ENCODE measurements at regions not wholly inside any gene's neighbourhood (a gene's known extent, or its start where the extent isn't known, plus 50 kb on each side); places are given as distances from the start of the nearest gene placed in this dataset.

DNA sequence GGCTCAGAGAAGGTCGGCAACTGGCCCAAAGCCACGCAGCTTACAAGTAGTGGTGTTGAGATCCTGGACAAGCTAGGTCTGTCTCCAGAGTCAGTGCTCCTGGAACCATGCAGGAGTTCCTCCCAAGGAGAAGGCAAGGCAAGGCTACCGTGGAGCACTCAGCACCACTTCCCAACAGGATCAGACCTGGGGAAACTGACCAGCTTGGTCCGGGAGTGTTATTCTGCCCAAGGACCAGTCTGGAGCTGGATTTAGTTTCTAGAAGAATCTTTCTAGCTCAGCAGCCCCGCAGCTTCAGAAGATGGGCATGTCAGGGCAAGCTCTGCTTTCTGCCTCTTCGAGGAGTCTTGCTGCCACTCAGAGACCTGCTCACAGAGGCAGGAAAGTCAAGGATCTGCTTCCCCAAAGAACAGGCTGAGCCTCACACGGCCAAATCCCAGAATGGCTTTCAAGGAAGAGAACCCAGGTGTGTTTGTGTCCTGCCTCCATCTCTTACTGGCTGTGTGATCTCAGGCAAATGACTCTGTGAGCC lies 302.8 kb downstream of the MATN1 start:
- no peak for DNase-seq (ENCODE audit: low read depth in 3 of 3)

DNA sequence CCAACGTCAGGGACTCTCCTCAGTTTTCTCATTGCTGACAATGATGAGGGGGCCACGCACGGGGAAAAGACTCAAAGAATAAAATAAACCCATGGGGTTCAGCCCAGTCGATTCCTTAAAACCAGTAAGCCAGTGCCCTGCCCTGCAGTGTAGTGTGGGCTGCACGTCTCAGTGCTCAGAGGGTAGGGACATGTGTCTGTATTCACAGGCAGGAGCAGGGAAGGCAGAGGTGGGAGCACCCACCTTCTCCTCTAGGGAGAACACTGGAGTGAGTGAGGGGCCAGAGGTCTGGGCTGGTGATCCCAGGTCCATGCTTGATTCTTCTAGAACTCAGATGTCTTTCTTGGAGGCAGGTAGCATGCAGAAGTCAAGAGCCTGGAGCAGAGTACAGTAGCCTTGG lies 303.6 kb downstream of the MATN1 start:
- no peak for DNase-seq (ENCODE audit: low read depth in 3 of 3)

DNA sequence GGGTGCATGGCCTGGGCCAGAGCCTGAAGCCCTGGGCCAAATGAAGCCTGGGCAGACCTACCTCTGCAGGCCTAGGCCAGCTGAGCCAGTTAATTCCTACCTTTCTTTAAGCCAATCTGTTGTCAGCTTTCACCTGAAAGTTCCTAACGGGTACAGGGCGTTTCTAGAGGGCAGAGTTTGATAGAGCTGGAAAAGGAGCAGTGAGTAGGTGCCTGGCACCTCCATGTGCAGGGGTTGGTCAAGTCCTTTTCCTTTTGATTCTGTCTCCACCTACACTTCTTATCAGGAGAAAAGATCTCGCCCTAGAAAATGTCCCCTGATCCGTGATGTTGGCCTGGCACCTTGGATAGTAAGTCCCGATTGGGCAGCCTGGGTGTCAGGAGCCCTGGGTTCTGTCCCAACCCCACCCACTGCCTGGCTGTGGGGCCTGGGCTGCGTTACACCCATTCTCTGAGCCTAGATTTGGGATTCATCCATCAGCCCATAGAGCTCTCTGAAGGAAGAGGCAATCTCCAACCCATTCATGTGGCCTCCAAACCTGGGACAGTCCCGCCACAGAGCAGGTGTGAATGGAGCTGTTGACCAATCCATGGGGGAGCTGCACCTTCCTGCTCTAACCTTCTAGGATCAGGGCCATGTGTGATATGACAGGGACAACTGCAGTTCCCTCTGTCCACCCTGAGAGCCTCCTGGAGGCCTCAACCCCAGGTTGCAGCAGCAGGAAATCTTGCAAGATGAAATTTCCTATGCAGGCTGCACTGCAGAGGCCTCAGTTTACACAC lies 304.3 kb downstream of the MATN1 start:
- DNase-seq (ENCODE audit: low read depth in 3 of 3) = no peak

DNA sequence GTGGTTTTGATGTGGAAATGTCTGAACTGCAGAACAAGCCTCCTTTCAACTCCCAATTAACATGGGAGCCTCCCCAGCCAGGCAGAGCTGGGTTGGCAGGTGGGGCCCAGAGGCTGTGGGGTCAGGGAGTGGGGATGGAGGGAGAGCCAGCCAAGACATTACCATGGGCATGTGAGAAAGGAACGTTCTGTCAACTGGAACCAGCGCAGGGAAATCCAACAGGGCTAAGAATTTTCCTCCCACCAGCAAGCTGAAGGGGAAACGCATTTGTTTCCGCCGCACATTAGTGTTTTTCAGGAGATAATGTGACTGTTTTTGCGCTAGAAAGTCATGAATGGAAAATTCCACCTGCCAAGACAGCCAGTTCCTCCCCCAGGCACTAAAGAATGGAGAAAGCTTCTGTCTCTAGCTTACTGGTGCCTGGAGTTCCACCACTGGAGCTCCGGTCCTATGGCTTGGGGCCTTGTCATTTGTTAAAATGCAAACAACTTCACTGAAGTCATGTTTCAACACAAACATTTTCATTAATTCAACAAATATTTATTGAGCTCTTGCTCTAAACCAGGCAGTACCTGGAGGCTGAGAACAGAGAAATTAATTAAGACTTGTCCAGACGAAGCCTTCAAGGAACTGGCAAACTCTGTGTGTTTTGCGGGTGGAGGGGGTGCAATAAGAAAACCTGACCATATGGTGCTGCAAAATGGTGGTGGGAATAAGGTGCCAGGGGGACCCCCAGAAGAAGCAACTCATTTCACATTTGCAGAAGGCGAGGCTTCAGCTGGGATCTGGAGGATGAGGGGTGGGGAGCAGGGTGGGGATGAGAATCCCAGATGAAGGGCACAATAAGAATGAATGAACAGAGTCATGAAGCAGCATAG lies 305.1 kb downstream of the MATN1 start:
- no peak for DNase-seq (ENCODE audit: low read depth in 3 of 3)

DNA sequence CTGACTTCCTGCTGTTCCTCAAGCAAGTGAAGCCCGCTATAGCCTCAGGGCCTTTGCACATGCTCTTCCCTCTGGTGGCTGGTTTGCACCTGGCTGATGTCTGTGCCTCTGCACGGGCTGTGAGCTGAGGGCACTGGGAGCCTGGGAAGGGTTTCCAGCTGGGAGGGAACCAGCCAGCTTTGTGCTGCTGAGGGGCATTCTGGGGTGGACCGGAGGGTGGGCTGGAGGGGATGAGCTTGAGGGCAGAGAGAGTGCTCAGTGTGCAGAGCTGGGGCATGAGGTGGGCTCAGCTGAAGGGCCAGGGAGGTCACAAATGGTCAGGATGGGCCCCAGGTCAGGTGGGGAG lies 305.7 kb downstream of the MATN1 start:
- no peak for DNase-seq (ENCODE audit: low read depth in 3 of 3)

DNA sequence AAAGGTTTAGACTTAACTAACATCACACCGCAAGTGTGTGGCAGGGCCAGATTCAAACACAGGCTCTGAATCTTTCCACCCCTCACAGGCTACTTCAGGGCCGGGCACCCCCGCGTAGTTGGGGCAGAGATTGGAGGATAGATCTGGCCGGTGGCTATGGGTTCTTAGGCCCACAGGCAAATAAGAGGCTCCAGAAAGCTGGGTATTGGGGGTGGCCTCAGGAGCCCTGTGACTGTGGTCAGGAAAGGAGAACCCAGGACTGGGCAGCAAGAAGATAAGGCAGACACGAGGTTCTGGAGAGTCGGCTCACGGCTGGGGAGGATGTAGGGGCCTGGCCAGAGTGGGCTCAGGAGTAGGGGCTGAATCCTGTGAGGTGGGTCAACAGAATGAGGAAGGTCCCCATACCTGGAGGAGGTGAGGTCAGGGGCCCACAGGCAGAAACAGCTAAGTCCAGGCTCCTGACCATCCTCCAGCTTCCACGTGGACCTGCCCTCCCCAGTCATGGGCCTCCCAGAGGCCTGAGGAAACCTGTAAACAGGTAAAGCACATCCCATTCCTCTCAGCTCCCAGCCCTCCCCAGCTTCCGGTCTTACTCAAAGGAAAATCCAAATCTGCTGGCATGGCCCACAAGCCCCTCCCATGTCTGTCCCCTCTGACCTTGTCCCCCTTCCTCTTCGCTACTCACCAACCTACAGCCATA lies 306.2 kb downstream of the MATN1 start:
- DNase-seq (ENCODE audit: low read depth in 3 of 3) = no peak

DNA sequence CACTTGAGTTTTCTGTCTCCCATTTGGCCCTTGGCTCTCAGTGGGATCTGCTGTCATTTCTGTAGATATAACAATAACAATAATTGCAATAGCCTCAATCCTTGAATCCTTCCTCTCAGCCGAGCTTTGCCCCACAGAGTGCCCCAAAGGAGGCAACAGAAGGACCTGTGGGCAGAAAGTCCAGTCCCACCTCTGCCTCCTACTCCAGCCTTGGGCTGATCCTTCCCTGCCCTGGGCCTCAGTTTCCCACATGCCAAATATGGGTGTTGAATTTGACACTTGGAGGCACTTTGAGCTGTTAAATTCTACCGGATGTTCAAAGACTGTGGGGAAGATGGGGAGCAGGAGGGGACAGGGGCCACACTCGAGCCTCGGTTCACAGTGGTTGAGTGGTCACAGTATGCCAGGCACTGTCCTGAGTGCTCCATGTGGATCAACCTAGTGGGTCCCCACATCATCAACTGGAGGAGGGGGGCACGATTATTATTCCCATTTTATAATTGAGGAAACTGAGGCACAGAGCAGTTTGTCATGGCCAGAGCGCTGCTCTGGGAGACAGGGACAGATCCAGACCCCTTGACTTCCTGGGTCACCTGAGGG lies 307.1 kb downstream of the MATN1 start:
- no peak for DNase-seq (ENCODE audit: low read depth in 3 of 3)

DNA sequence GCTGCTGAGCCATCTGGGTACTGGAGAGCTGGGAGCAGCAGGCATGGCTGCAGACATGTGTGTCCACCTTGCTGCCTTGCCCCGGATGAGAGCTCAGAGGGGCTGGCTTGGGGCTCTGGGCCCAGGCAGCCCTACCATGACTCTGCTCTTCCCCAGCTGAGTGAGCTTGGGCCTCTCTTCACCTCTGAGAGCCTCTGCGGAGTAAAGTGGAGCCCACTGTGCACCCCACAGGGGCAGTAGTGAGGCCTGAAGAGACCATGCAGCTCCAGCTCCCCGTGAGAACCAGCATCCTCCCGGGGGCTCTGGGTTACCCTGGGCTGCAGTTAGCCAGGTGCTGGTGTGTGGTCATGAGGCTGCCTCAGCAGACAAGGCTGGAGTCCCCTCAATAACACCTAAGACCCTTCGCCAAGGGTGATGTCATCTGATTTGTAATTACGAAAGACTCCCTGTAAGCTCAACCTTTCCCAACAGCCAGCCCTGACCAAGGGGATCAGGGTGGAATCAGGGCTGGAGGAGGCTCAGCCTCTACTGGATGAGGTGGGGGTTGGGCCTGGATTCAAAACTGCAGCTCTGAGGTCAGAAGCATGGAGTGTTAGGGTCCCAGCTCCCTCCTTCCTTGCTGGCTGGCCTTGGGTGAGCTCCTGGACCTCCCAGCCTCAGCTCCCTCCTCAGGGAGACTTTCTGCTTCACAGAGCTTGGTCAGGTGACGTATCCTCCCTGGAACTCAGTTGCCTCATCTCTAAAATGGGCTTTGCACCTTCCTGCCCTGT lies 308.0 kb downstream of the MATN1 start:
- no peak for DNase-seq (ENCODE audit: low read depth in 3 of 3)

DNA sequence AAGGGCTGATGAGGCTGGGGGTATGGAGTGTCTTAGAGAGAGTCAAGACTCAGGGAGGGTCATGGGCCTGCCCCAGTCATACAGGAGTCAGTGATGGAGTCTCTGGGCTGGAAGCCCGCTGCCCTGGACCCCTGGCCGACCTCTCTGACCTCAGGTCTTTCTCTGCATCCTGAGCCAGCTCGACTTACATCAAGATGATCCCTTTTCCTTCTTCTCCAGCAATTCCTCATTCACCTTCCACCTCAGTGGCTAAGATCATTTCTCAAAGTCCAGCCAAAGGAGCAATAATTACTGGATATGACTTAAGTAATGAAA lies 308.6 kb downstream of the MATN1 start:
- DNase-seq (ENCODE audit: low read depth in 3 of 3) = no peak

DNA sequence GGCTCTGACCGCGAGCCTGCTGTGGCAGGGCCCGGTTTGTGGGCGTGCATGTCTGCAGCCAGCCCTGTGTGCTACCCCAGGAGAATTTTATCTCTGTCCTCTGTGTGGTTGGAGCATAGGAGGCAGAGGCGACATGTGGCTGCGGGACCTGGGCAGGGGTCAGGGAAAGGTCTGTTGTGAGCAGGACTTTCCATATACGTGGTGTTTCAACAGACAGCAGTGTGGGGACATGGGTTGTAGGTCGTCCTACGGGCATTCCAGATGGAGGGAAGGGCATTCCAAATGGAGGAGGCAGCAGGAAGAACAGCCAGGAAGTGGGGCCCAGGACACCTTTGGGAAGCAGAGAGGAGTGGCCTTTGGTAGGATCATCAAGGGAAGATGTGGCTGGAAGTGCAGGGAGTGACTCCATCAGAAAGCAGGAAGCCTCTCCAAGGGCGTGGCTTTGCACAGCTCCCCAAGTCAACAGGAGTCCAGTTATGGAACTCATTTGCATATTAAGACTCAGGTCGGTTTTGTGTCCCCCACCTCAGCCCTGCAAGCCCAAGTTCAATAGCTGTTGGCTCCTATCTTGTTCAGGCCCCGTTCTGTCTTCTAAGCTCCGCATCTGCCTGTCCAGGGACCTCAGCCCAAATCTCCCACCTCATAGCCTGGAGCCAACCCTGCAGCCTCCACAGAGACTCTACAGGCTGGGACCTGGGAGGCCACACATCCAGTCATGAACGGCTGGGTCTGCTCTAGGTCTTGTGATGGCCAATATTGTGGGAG lies 309.1 kb downstream of the MATN1 start:
- no peak for DNase-seq (ENCODE audit: low read depth in 3 of 3)

DNA sequence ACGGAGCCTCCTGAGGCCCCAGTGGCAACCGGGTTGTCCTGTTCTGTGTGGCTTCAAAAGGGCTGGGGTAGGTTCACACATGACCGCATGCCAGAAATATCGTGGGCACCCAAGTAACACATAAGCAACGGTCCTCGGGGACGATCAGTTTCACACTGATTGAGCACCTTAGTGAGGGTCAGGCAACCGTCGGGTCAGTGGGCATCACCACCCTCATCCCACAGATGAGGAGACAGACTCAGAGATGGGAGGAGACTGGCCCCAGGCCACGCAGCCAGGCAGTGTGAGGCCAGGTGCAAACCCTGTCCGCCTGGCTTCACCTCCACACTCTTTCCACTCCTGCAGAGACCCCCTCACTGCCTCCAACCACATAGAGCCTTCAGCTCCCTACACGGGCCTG lies 309.8 kb downstream of the MATN1 start:
- DNase-seq (ENCODE audit: low read depth in 3 of 3) = no peak

DNA sequence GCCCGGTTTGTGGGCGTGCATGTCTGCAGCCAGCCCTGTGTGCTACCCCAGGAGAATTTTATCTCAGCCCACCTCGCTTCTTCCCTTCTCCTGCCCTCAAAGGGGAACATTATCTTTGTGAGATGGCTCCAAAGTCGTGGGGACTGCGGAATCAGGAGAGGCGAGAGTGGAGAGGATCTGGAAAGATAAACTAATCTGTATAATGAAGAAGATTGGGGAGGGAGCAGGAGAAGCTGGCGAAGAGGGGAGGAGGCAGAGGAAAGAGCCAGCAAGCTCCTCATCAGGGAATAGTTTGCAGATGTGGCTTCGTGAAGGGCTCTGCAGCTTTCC lies 310.3 kb downstream of the MATN1 start:
- DNase-seq (ENCODE audit: low read depth in 3 of 3) = no peak

DNA sequence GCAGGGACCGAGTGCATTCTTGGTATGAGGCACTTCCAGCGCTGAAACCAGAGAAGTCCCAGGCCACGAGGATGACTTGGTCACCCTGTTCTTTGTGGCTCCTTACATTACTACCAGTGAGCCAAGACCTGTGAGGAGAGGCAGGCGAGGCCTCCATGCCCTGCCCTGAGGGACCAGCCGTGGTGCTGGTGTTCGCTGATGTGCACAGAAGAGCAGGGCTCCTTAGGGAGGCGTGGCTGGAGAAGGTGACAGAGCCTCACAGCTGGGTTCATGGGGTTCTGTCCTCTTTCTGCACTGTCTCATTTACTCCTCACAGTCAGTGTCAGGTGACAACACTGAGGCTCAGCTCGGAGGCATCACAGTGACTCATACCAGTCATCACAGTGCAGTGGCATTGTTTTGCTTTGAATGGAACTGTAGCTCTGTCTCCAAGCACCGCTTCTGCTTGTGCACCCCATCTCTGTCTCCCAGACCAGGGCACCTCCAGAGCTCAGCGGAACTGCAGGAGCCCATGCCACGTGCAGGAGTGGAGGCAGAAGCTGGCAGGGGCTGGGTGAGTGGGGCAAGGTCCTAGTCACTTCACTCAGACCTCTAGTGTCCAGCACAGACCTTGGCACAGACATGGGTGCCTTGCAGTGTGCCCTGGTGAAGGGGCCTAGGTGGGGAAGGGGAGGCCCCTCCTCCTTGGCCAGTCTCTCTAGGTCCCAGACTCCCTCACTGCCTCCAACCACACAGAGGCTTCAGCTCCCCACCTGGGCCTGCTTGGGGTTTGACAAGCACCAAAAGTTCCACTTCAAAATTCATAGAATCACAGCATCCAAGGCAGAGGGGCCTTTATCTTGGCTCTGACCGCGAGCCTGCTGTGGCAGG lies 310.9 kb downstream of the MATN1 start:
- DNase-seq (ENCODE audit: low read depth in 3 of 3) = no peak

DNA sequence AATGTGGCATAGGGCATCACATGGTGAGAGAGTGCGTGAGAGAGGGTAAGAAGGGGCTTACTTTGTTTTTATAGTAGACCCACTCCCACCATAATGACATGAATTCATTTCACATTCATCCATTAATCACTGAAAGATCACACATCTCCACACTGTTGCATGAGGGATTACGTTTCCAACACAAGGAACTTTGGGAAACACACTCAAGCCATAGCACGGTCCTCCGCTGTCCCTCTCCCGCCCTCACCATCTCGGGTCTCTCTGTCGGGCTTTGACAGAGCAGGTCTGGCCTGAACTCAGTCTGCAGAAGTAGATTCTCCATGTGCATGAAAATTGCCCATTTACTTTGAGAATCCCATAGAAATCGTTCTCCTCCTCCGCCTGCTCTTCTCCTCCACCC lies 312.2 kb downstream of the MATN1 start:
- no peak for DNase-seq (ENCODE audit: low read depth in 3 of 3)

DNA sequence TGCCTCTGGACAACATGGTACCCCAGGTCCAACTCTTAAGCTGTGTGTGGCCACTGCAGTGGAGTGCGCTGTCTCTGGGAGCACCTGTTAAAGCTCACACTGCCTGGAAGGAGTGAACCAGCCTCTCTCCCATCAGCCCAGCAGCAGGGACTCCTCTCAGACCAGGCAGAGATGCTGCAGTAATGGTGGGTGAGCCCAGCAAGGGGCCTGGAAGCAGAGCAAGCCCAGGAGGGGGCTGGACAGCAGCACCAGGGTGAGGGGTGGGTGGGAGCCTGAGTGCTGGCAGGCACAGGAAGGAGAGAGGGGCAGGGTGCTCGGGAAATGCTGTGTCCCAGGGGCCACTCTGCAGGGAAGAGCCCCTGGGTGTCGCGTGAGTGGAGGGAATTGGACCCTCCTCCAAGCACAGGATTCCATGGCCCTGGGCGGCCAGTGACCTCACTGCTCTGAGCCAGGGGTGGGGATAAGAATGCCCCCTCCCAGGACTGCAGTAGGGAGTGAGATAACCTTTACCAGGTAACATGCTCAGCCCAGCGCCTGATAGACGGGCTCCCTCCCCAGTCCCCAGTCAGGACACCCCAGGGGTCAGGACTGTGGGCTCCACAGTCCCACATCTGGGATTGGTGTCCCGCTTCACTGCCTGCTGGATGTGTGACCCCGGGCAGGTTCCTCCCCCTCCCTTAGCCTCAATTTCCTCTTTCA lies 313.1 kb downstream of the MATN1 start:
- no peak for DNase-seq (ENCODE audit: low read depth in 3 of 3)

DNA sequence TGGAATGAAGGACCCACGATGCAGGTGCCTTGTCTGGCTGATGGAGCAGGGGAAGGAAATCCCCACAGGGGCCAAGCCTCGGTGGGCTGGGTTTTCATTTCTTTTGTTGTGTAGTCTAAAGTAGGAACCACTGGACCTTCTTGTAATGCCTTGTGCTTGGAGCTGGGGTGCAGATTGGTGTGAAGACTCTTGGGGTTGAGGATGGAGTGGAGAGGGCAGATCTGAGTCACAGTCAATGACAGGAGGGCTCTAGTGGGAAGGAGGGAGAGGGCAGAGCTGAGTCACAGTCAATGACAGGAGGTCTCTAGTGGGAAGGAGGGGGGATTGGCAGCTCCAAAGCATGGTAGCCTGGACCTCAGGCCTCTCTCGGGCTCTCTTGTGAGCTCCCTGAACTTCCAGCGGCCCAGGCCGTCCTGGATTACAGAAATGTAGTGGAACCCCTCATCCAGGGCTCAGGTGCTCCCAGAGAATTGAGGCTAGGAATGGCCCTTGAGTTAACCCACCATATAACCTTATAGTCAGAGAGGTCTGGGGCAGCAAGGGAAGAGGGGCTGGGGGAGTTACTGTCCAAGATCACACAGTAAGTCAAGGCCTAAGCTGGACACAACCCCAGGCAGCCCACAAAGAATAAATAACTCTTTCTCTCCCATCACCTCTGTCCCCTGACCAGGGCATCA lies 313.8 kb downstream of the MATN1 start:
- DNase-seq (ENCODE audit: low read depth in 3 of 3) = no peak

DNA sequence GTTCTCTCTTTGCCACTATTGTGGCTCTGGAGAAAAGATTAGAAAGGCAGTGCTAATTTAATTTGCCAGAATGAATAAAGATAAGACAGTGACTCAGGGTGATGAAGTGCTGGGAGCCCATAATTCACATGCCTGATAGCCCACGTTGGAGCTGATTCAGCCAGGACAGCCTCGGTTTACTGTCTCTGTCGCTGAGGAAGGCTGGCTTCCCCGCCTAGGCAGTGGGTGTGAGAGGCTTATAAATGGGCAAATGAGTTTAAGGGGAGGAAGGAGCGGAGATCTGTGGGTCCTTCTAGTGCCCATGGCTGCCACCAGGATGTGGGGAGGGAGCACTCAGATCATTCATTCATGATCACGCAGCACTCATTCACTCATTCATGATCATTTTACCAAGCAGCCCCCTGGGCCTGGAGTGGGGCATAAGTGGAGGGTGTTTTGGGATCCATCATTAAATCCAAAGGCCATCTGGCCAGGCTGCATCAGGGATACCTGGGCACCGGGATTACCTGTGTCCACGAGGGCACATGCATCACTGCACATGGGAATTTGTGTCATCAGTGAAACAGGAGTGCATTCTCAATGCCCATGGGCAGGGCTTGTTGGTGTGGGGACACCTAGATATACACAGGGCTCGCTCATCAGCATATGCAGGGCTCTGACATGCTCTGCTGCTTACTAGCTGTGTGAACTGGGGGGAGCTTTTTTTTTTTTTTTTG lies 315.4 kb downstream of the MATN1 start:
- no peak for DNase-seq (ENCODE audit: low read depth in 3 of 3)

Measured in stimulated activated CD4-positive, alpha-beta T cell treated with anti-CD3 and anti-CD28 coated beads, TNF-alpha, amount 100 ng/mL, for 48 hours (primary cell).